ENCODE measurements at regions not wholly inside any gene's neighbourhood (a gene's known extent, or its start where the extent isn't known, plus 50 kb on each side); places are given as distances from the start of the nearest gene placed in this dataset.

DNA sequence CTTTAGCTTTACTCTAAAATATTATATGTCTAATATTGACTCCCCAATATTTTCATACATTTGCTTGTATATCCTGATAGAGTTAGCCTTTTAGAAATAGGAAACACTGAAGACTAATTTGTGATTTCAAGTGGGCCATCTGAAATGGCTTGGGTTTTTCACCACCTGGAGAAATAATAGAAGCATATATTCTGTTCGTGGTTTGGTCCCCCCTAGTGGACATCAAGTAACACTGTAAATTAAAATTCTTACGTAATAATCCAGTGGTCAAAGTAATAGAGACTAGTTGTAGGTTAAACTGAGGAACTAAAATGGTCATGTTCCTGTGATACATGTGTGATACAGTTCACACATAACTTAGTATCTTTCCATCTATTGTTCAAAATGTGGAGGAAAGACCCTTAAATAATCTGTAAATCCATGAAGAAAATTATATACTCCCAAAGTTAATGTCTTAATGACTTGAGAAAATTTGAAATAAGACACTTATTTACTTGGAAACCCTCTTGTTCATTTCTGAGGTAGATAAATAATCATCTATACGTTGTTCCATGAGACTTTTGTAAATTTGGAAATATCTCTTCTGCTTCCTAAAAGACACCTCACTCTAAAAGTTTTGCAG, 79.8 kb upstream of the SMARCAD1 start:
- no peak overlapping the region for H2BK5ac ChIP-seq (ENCODE audit: low read length)

DNA sequence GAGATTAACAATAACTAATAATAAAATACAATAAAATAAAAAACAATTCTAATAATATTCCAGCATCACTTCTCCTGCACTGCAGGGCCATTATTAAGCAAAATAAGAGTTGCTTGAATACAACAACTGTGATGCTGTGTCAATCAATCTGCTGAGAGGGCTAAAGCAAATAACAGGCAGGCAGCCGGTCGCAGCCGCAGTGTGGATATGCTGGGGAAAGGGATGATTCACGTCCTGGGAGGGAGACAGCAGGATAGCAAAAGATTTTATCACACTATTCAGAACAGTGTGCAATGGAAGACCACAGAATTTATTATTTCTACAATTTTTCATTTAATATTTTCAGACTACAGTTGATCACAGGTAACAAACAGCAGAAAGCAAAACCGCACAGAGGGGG, 76.5 kb upstream of the SMARCAD1 start:
- WGBS, 2 donors (ENCODE audit: extremely low coverage in 2 of 2, insufficient read length in 2 of 2, insufficient replicate concordance in 1 of 2), result no CpG with 5 or more reads among the region's 5 CpGs
- H3K14ac ChIP-seq (ENCODE audit: low read length), result no peak overlapping the region
- H2BK120ac ChIP-seq (ENCODE audit: low read depth, low read length), result no peak overlapping the region

More for the DNA sequence above, 79.8 kb upstream of the SMARCAD1 start:
- Histone ChIP-seq H3K36me3 (replicated peaks in 1 of 2; ENCODE audit: control insufficient read depth in 2 of 2, insufficient read depth in 2 of 2, low read length in 2 of 2) (no peaks in the 10 kb centered on the region), H3K27ac (replicated peaks; ENCODE audit: low read length) (no peak overlapping the region), H4K91ac (ENCODE audit: low read depth, low read length, poor library complexity) (no peak overlapping the region), H3K4me3 (ENCODE audit: low read length in 2 of 2) (no peak overlapping the region), H2BK15ac (ENCODE audit: low read length) (no peak overlapping the region), H3K14ac (ENCODE audit: low read length) (no peak overlapping the region), H2AK5ac (ENCODE audit: low read depth, low read length) (no peak overlapping the region), H2BK120ac (ENCODE audit: low read depth, low read length) (no peak overlapping the region), H3K18ac (ENCODE audit: low read length) (no peak overlapping the region), H3K4ac (ENCODE audit: low read length) (no peak overlapping the region), H3K4me1 (ENCODE audit: control insufficient read depth in 2 of 2, insufficient read depth in 1 of 2, low read depth in 1 of 2, low read length in 2 of 2) (no peaks in the 10 kb centered on the region), H3K23ac (ENCODE audit: low read depth, low read length, poor library complexity) (no peak overlapping the region), H3K4me2 (ENCODE audit: insufficient read depth, low read length, poor library complexity, severe bottlenecking) (no peak overlapping the region), H4K8ac (ENCODE audit: low read depth, low read length) (no peak overlapping the region), H3K9me3 (replicated peaks in 1 of 2; ENCODE audit: control insufficient read depth in 2 of 2, insufficient read depth in 1 of 2, low read depth in 1 of 2, low read length in 2 of 2) (no peaks in the 10 kb centered on the region), H2AFZ (ENCODE audit: low read length) (no peak overlapping the region), H3K9ac (ENCODE audit: low read depth, low read length, poor library complexity) (no peak overlapping the region), H3K79me1 (ENCODE audit: low read depth, low read length) (no peaks in the 10 kb centered on the region), H2BK12ac (ENCODE audit: low read length) (no peak overlapping the region), H3K27me3 (ENCODE audit: control insufficient read depth in 3 of 3, insufficient read depth in 3 of 3, low read depth in 1 of 3, low read length in 3 of 3) (peaks cover 0 to 7% (median 0%) of the 10 kb centered on the region in 3 experiments)
- no CpG with 5 or more reads among the region's 3 CpGs for WGBS, 2 donors (ENCODE audit: extremely low coverage in 2 of 2, insufficient read length in 2 of 2, insufficient replicate concordance in 1 of 2)
- DNase-seq (ENCODE audit: low spot score), result peak; percentile 15

DNA sequence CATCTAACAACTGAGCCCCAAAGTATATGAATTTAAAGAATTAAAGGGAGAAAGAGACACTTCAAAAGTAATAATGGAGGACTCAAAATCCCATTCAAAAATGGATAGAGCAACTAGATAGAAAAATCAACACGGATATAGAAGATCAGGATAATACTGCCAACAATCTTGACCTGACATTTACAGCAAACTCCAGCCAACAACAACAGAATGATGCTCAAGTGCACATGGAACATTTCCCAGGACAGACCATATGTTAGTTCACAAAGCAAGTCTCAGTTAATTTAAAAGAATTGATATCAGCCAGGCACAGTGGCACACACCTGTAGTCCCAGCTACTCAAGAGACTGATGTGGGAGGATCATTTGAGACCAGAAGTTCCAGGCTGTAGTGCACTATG, 72.0 kb upstream of the SMARCAD1 start:
- no peak overlapping the region for H2AK5ac ChIP-seq (ENCODE audit: low read depth, low read length)

More for the DNA sequence above, 76.5 kb upstream of the SMARCAD1 start:
- Histone ChIP-seq H2AK5ac (ENCODE audit: low read depth, low read length) (no peak overlapping the region), H3K4me2 (ENCODE audit: insufficient read depth, low read length, poor library complexity, severe bottlenecking) (no peak overlapping the region), H3K4me3 (ENCODE audit: low read length in 2 of 2) (no peak overlapping the region), H3K4me1 (ENCODE audit: control insufficient read depth in 2 of 2, insufficient read depth in 1 of 2, low read depth in 1 of 2, low read length in 2 of 2) (no peaks in the 10 kb centered on the region), H3K23ac (ENCODE audit: low read depth, low read length, poor library complexity) (no peak overlapping the region), H3K27ac (replicated peaks; ENCODE audit: low read length) (no peak overlapping the region), H3K36me3 (replicated peaks in 1 of 2; ENCODE audit: control insufficient read depth in 2 of 2, insufficient read depth in 2 of 2, low read length in 2 of 2) (no peaks in the 10 kb centered on the region), H2BK12ac (ENCODE audit: low read length) (no peak overlapping the region), H3K9me3 (replicated peaks in 1 of 2; ENCODE audit: control insufficient read depth in 2 of 2, insufficient read depth in 1 of 2, low read depth in 1 of 2, low read length in 2 of 2) (no peaks in the 10 kb centered on the region), H2BK5ac (ENCODE audit: low read length) (no peak overlapping the region), H3K27me3 (ENCODE audit: control insufficient read depth in 3 of 3, insufficient read depth in 3 of 3, low read depth in 1 of 3, low read length in 3 of 3) (peaks cover 0 to 7% (median 0%) of the 10 kb centered on the region in 3 experiments), H3K4ac (ENCODE audit: low read length) (no peak overlapping the region), H2BK15ac (ENCODE audit: low read length) (no peak overlapping the region), H3K9ac (ENCODE audit: low read depth, low read length, poor library complexity) (no peak overlapping the region), H3K18ac (ENCODE audit: low read length) (no peak overlapping the region), H2AFZ (ENCODE audit: low read length) (no peak overlapping the region), H4K8ac (ENCODE audit: low read depth, low read length) (no peak overlapping the region), H4K91ac (ENCODE audit: low read depth, low read length, poor library complexity) (no peak overlapping the region), H3K79me1 (ENCODE audit: low read depth, low read length) (no peaks in the 10 kb centered on the region)
- DNase-seq (ENCODE audit: low spot score), result no peak

DNA sequence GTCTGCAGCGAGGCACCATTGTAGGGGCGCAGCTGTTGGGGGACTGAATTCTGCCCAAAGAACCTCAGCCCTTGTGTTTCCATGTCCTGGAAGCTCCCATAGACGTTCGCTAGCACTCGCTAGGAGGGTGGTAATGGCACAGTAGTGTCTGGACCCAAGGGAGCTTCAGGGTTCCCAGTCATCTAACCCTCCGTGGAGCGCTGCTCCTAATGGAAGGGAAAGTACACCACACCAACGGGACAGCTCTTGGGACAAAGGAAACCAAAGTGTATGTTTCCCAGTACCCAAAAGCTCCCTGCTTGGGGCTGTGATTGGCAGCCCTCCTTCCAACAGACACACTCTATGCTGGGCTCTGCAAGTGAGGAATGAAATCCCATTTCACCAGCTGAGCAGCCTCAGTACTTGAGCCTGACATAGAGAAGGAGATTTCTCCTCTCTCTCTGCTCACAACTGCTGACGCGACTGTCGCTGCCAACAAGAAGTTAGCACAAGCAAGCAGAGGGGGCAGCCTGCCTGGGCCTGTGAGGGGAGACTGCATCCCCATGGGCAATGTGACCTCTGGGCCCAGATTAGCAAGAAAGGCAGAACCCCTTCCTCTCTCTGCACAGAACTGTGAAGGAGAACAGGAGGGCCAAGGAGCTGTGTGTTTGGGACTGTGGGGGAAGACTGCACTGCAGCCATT, 67.6 kb upstream of the SMARCAD1 start:
- Histone ChIP-seq H3K4ac (ENCODE audit: low read length) (no peak overlapping the region), H3K27me3 (ENCODE audit: control insufficient read depth in 3 of 3, insufficient read depth in 3 of 3, low read depth in 1 of 3, low read length in 3 of 3) (peaks cover 0 to 3% (median 0%) of the 10 kb centered on the region in 3 experiments), H3K27ac (replicated peaks; ENCODE audit: low read length) (no peak overlapping the region), H3K9me3 (replicated peaks in 1 of 2; ENCODE audit: control insufficient read depth in 2 of 2, insufficient read depth in 1 of 2, low read depth in 1 of 2, low read length in 2 of 2) (no peaks in the 10 kb centered on the region), H3K14ac (ENCODE audit: low read length) (no peak overlapping the region), H2AFZ (ENCODE audit: low read length) (no peak overlapping the region), H3K18ac (ENCODE audit: low read length) (no peak overlapping the region), H2AK5ac (ENCODE audit: low read depth, low read length) (no peak overlapping the region), H3K4me2 (ENCODE audit: insufficient read depth, low read length, poor library complexity, severe bottlenecking) (no peak overlapping the region), H2BK15ac (ENCODE audit: low read length) (no peak overlapping the region), H3K79me1 (ENCODE audit: low read depth, low read length) (no peaks in the 10 kb centered on the region), H2BK120ac (ENCODE audit: low read depth, low read length) (no peak overlapping the region), H3K23ac (ENCODE audit: low read depth, low read length, poor library complexity) (no peak overlapping the region), H3K4me1 (ENCODE audit: control insufficient read depth in 2 of 2, insufficient read depth in 1 of 2, low read depth in 1 of 2, low read length in 2 of 2) (no peaks in the 10 kb centered on the region), H2BK5ac (ENCODE audit: low read length) (no peak overlapping the region), H3K36me3 (replicated peaks in 1 of 2; ENCODE audit: control insufficient read depth in 2 of 2, insufficient read depth in 2 of 2, low read length in 2 of 2) (no peaks in the 10 kb centered on the region), H4K8ac (ENCODE audit: low read depth, low read length) (no peak overlapping the region), H4K91ac (ENCODE audit: low read depth, low read length, poor library complexity) (no peak overlapping the region), H2BK12ac (ENCODE audit: low read length) (no peak overlapping the region), H3K9ac (ENCODE audit: low read depth, low read length, poor library complexity) (no peak overlapping the region), H3K4me3 (ENCODE audit: low read length in 2 of 2) (no peak overlapping the region)
- no peak for DNase-seq (ENCODE audit: low spot score)
- WGBS, 2 donors (ENCODE audit: extremely low coverage in 2 of 2, insufficient read length in 2 of 2, insufficient replicate concordance in 1 of 2), result no CpG with 5 or more reads among the region's 11 CpGs

More for the DNA sequence above, 72.0 kb upstream of the SMARCAD1 start:
- no peak overlapping the region for H2BK15ac ChIP-seq (ENCODE audit: low read length)
- H3K4me2 ChIP-seq (ENCODE audit: insufficient read depth, low read length, poor library complexity, severe bottlenecking), result no peak overlapping the region
- H2BK12ac ChIP-seq (ENCODE audit: low read length), result no peak overlapping the region
- no peak overlapping the region for H3K23ac ChIP-seq (ENCODE audit: low read depth, low read length, poor library complexity)
- H3K4ac ChIP-seq (ENCODE audit: low read length), result no peak overlapping the region
- peaks cover 0 to 10% (median 0%) of the 10 kb centered on the region in 3 experiments for H3K27me3 ChIP-seq (ENCODE audit: control insufficient read depth in 3 of 3, insufficient read depth in 3 of 3, low read depth in 1 of 3, low read length in 3 of 3)
- no CpG with 5 or more reads among the region's 1 CpG for WGBS, 2 donors (ENCODE audit: extremely low coverage in 2 of 2, insufficient read length in 2 of 2, insufficient replicate concordance in 1 of 2)
- H3K79me1 ChIP-seq (ENCODE audit: low read depth, low read length), result no peaks in the 10 kb centered on the region
- no peak overlapping the region for H2AFZ ChIP-seq (ENCODE audit: low read length)
- H3K18ac ChIP-seq (ENCODE audit: low read length), result no peak overlapping the region
- H2BK5ac ChIP-seq (ENCODE audit: low read length), result no peak overlapping the region
- no peak overlapping the region for H4K91ac ChIP-seq (ENCODE audit: low read depth, low read length, poor library complexity)
- no peak overlapping the region for H3K14ac ChIP-seq (ENCODE audit: low read length)
- no peak overlapping the region for H3K27ac ChIP-seq (replicated peaks; ENCODE audit: low read length)
- no peak overlapping the region for H4K8ac ChIP-seq (ENCODE audit: low read depth, low read length)
- no peak overlapping the region for H3K4me3 ChIP-seq (ENCODE audit: low read length in 2 of 2)
- DNase-seq (ENCODE audit: low spot score), result no peak
- no peaks in the 10 kb centered on the region for H3K9me3 ChIP-seq (replicated peaks in 1 of 2; ENCODE audit: control insufficient read depth in 2 of 2, insufficient read depth in 1 of 2, low read depth in 1 of 2, low read length in 2 of 2)
- no peaks in the 10 kb centered on the region for H3K4me1 ChIP-seq (ENCODE audit: control insufficient read depth in 2 of 2, insufficient read depth in 1 of 2, low read depth in 1 of 2, low read length in 2 of 2)
- H3K9ac ChIP-seq (ENCODE audit: low read depth, low read length, poor library complexity), result no peak overlapping the region
- H2BK120ac ChIP-seq (ENCODE audit: low read depth, low read length), result no peak overlapping the region
- H3K36me3 ChIP-seq (replicated peaks in 1 of 2; ENCODE audit: control insufficient read depth in 2 of 2, insufficient read depth in 2 of 2, low read length in 2 of 2), result no peaks in the 10 kb centered on the region

Data from neuronal stem cell (in vitro differentiated cells).